ENCODE measurements at regions not wholly inside any gene's neighbourhood (a gene's known extent, or its start where the extent isn't known, plus 50 kb on each side); places are given as distances from the start of the nearest gene placed in this dataset.

DNA sequence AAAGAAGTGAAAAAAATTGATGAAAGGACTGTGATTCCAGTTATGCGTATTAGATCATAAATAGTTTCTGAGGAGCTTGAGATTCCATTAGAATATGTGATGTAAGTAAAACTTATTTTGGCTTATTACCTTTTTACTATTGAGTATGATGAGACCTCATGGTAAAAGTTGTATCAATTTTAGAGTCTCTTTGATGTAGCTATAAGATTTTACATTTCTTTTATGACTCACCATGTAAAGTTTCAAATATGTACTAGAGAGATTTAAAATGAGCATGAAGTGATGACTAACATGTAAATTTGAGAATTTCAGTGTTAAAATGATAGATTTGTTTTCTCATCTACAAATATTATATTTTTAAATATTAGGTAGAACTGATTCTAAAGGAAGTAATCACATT, 276.5 kb downstream of the OTUD1 start (continued):
- TF ChIP-seq, protein P1, sequence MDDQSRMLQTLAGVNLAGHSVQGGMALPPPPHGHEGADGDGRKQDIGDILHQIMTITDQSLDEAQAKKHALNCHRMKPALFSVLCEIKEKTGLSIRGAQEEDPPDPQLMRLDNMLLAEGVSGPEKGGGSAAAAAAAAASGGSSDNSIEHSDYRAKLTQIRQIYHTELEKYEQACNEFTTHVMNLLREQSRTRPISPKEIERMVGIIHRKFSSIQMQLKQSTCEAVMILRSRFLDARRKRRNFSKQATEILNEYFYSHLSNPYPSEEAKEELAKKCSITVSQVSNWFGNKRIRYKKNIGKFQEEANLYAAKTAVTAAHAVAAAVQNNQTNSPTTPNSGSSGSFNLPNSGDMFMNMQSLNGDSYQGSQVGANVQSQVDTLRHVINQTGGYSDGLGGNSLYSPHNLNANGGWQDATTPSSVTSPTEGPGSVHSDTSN (IDR thresholded peaks at IDR 0.05; ENCODE audit: insufficient replicate concordance, low read depth, low read length), result no peak
- TF ChIP-seq, protein P2, sequence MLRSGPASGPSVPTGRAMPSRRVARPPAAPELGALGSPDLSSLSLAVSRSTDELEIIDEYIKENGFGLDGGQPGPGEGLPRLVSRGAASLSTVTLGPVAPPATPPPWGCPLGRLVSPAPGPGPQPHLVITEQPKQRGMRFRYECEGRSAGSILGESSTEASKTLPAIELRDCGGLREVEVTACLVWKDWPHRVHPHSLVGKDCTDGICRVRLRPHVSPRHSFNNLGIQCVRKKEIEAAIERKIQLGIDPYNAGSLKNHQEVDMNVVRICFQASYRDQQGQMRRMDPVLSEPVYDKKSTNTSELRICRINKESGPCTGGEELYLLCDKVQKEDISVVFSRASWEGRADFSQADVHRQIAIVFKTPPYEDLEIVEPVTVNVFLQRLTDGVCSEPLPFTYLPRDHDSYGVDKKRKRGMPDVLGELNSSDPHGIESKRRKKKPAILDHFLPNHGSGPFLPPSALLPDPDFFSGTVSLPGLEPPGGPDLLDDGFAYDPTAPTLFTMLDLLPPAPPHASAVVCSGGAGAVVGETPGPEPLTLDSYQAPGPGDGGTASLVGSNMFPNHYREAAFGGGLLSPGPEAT (IDR thresholded peaks at IDR 0.05; ENCODE audit: low read depth), result no peak
- TF ChIP-seq ZNF384 (IDR thresholded peaks at IDR 0.05; ENCODE audit: borderline replicate concordance, low read depth, low read length), result no peak
- TF ChIP-seq, protein P3, sequence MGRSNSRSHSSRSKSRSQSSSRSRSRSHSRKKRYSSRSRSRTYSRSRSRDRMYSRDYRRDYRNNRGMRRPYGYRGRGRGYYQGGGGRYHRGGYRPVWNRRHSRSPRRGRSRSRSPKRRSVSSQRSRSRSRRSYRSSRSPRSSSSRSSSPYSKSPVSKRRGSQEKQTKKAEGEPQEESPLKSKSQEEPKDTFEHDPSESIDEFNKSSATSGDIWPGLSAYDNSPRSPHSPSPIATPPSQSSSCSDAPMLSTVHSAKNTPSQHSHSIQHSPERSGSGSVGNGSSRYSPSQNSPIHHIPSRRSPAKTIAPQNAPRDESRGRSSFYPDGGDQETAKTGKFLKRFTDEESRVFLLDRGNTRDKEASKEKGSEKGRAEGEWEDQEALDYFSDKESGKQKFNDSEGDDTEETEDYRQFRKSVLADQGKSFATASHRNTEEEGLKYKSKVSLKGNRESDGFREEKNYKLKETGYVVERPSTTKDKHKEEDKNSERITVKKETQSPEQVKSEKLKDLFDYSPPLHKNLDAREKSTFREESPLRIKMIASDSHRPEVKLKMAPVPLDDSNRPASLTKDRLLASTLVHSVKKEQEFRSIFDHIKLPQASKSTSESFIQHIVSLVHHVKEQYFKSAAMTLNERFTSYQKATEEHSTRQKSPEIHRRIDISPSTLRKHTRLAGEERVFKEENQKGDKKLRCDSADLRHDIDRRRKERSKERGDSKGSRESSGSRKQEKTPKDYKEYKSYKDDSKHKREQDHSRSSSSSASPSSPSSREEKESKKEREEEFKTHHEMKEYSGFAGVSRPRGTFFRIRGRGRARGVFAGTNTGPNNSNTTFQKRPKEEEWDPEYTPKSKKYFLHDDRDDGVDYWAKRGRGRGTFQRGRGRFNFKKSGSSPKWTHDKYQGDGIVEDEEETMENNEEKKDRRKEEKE (IDR thresholded peaks at IDR 0.05), result no peak

DNA sequence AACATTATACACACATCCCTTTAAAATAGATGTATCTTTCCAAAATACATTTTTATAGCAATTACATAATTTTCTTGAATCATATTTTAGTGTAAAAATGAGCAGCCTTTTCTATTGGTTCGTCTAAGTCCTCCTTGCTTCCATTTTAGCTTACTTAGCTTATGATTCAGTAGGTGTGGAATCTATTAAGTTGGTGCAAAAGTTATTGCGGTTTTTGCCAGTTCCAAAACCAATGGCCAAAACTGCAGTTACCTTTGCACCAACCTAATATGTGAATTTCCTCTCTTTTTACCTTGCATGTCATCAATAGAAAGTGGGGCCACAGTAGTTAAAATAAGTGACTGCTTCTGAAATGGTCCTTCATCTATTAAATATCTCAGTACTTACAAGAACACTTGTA, 279.0 kb downstream of the OTUD1 start:
- no peaks in the 10 kb centered on the region for H3K79me2 ChIP-seq (ENCODE audit: control insufficient read depth, insufficient read depth, low read length)
- ATAC-seq (no peak), FAIRE-seq (no peak), DNase-seq (ENCODE audit: low read depth, low spot score) (no peak)
- no TSS peak for BruUV-seq (replicated peaks)
- intact Hi-C loops (cut with micrococcal nuclease; ENCODE audit: unreplicated experiment) (no loop called here), in situ Hi-C loops (cut with MboI) (no loop called here)
- RAD21 ChIA-PET (ENCODE audit: unreplicated experiment), result no interaction called here
- H3K9ac ChIP-seq (ENCODE audit: control insufficient read depth, insufficient read depth, low read length), result no peak overlapping the region
- H3K4me1 ChIP-seq (ENCODE audit: control insufficient read depth, insufficient read depth, low read length), result no peaks in the 10 kb centered on the region
- 0% methylated on average over 2 of the region's 2 CpGs for WGBS (ENCODE audit: insufficient coverage, insufficient replicate concordance, low lambda C conversion rate, missing lambda C conversion rate)
- H3K36me3 ChIP-seq (ENCODE audit: control insufficient read depth in 2 of 2, insufficient read depth in 2 of 2, low read length in 1 of 2), result no peaks in the 10 kb centered on the region
- no peaks in the 10 kb centered on the region for H3K9me3 ChIP-seq (replicated peaks; ENCODE audit: control insufficient read depth, insufficient read depth, low read length)
- no peak overlapping the region for H3K27ac ChIP-seq (ENCODE audit: control insufficient read depth, insufficient read depth)
- no peak overlapping the region for H3K4me3 ChIP-seq
- H3K4me2 ChIP-seq (ENCODE audit: control insufficient read depth, insufficient read depth), result no peak overlapping the region
- CTCF ChIA-PET, result no interaction called here
- no peak overlapping the region for H2AFZ ChIP-seq (ENCODE audit: control insufficient read depth, low read depth, low read length)
- no peaks in the 10 kb centered on the region for H4K20me1 ChIP-seq (ENCODE audit: control insufficient read depth, insufficient read depth)
- H3K27me3 ChIP-seq (replicated peaks in 1 of 2; ENCODE audit: control insufficient read depth in 2 of 2, insufficient read depth in 2 of 2, low read length in 1 of 2), result no peaks in the 10 kb centered on the region
- POLR2A ChIA-PET, result no interaction called here
- SMC1A ChIA-PET (ENCODE audit: uncharacterized antibody, unreplicated experiment), result no interaction called here
- TF ChIP-seq SP1 (IDR thresholded peaks at IDR 0.05; ENCODE audit: low read depth, low read length), result no peak
- TF ChIP-seq STAT1 (conservative IDR thresholded peaks at IDR 0.05), result no peak
- TF ChIP-seq, protein P4, sequence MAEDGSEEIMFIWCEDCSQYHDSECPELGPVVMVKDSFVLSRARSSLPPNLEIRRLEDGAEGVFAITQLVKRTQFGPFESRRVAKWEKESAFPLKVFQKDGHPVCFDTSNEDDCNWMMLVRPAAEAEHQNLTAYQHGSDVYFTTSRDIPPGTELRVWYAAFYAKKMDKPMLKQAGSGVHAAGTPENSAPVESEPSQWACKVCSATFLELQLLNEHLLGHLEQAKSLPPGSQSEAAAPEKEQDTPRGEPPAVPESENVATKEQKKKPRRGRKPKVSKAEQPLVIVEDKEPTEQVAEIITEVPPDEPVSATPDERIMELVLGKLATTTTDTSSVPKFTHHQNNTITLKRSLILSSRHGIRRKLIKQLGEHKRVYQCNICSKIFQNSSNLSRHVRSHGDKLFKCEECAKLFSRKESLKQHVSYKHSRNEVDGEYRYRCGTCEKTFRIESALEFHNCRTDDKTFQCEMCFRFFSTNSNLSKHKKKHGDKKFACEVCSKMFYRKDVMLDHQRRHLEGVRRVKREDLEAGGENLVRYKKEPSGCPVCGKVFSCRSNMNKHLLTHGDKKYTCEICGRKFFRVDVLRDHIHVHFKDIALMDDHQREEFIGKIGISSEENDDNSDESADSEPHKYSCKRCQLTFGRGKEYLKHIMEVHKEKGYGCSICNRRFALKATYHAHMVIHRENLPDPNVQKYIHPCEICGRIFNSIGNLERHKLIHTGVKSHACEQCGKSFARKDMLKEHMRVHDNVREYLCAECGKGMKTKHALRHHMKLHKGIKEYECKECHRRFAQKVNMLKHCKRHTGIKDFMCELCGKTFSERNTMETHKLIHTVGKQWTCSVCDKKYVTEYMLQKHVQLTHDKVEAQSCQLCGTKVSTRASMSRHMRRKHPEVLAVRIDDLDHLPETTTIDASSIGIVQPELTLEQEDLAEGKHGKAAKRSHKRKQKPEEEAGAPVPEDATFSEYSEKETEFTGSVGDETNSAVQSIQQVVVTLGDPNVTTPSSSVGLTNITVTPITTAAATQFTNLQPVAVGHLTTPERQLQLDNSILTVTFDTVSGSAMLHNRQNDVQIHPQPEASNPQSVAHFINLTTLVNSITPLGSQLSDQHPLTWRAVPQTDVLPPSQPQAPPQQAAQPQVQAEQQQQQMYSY (CRISPR knock-in tag; IDR thresholded peaks at IDR 0.05), result no peak
- no peak for TF ChIP-seq POU2F2 (IDR thresholded peaks at IDR 0.05; ENCODE audit: borderline replicate concordance, low read depth, low read length)
- no peak for TF ChIP-seq ZZZ3 (IDR thresholded peaks at IDR 0.05; ENCODE audit: control insufficient read depth, insufficient read length, low read depth)
- TF ChIP-seq TCF3 (IDR thresholded peaks at IDR 0.05; ENCODE audit: borderline replicate concordance, insufficient read depth, low read depth, low read length), result no peak
- TF ChIP-seq TBL1XR1 (IDR thresholded peaks at IDR 0.05; ENCODE audit: low read depth, low read length), result no peak
- no peak for TF ChIP-seq RBBP5 (conservative IDR thresholded peaks at IDR 0.05)
- no peak for TF ChIP-seq HDGF (IDR thresholded peaks at IDR 0.05)
- no peak for TF ChIP-seq NR2C1 (IDR thresholded peaks at IDR 0.05)
- TF ChIP-seq SUPT20H (IDR thresholded peaks at IDR 0.05; ENCODE audit: borderline replicate concordance, control insufficient read depth, low read depth, low read length), result no peak

Measured in GM12878 (cell line).